BLaER1 treated with 17β-estradiol and CSF1 and Interleukin-3, amounts not matched to agents 10 nM and 100 nM (cell line): ENCODE measurements at regions not wholly inside any gene's neighbourhood (a gene's known extent, or its start where the extent isn't known, plus 50 kb on each side); places are given as distances from the start of the nearest gene placed in this dataset.

Experiments used
- H3K27ac ChIP-seq, 11 experiments: shearing (Covaris generic); formaldehyde crosslinking; 2 replicates each; pipeline ENCODE4 v1.8.1; 2022
- H3K27me3 ChIP-seq, 11 experiments: shearing (Covaris generic); formaldehyde crosslinking; 2 replicates each; pipeline ENCODE4 v1.8.1; 2022
- H3K36me3 ChIP-seq, 11 experiments: shearing (Covaris generic); formaldehyde crosslinking; 2 replicates each; pipeline ENCODE4 v1.8.1; 2022
- H3K4me1 ChIP-seq, 10 experiments: shearing (Covaris generic); formaldehyde crosslinking; 2 replicates each; pipeline ENCODE4 v1.8.1; 2022
- H3K4me2 ChIP-seq, 11 experiments: shearing (Covaris generic); formaldehyde crosslinking; 2 replicates each; pipeline ENCODE4 v1.8.1; 2022
- H3K4me3 ChIP-seq, 10 experiments: shearing (Covaris generic); formaldehyde crosslinking; 2 replicates each; pipeline ENCODE4 v1.8.1; 2022
- H3K9ac ChIP-seq, 11 experiments: shearing (Covaris generic); formaldehyde crosslinking; 2 replicates each; pipeline ENCODE4 v1.8.1; 2022
- H3K9me3 ChIP-seq, 11 experiments: shearing (Covaris generic); formaldehyde crosslinking; replicated peaks in 1 of 11; 2 replicates each; pipeline ENCODE4 v1.8.1; 2022
- H4K20me1 ChIP-seq, 11 experiments: shearing (Covaris generic); formaldehyde crosslinking; 2 replicates each; pipeline ENCODE4 v1.8.1; 2022
- Cebpa-rat ChIP-seq, 11 experiments: shearing (Covaris generic); IDR thresholded peaks; 2 replicates each; pipeline ENCODE4 v1.8.1; 2022

GRCh38 chr16:86942151-86943051 lies 364.1 kb downstream of the FOXL1 start:
- Histone ChIP-seq H3K4me1 (peaks cover 0 to 9% (median 0%) of the 10 kb centered on the region in 10 experiments; a peak in 3 of 20 replicates), H3K27ac (no peak overlapping the region), H3K9me3 (peaks cover 11 to 24% (median 17%) of the 10 kb centered on the region in 11 experiments; a peak in 20 of 22 replicates), H3K4me3 (no peak overlapping the region), H3K36me3 (no peaks in the 10 kb centered on the region), H3K4me2 (peak overlapping the region in 3 of 11 experiments; percentile 2 to 14 (median 6); a peak in 1 of 22 replicates), H4K20me1 (no peaks in the 10 kb centered on the region), H3K9ac (no peak overlapping the region), H3K27me3 (no peaks in the 10 kb centered on the region)
- no peak for TF ChIP-seq Cebpa-rat (IDR thresholded peaks at IDR 0.05)

- H3K36me3 ChIP-seq: no peaks in the 10 kb centered on the region
- TF ChIP-seq Cebpa-rat (IDR thresholded peaks at IDR 0.05): no peak
- no peaks in the 10 kb centered on the region for H4K20me1 ChIP-seq
- H3K9ac ChIP-seq: no peak overlapping the region
- H3K27ac ChIP-seq: no peak overlapping the region
- no peak overlapping the region for H3K4me3 ChIP-seq
- peaks cover 0 to 8% (median 3%) of the 10 kb centered on the region in 11 experiments; a peak in 11 of 22 replicates for H3K9me3 ChIP-seq
- H3K4me1 ChIP-seq: peaks cover 0 to 13% (median 0%) of the 10 kb centered on the region in 10 experiments; a peak in 5 of 20 replicates
- H3K27me3 ChIP-seq: no peaks in the 10 kb centered on the region
- no peak overlapping the region for H3K4me2 ChIP-seq
These were observed 367.0 kb downstream of the FOXL1 start for GRCh38 chr16:86945166-86945900.

- no peak overlapping the region for H3K4me2 ChIP-seq
- H3K9ac ChIP-seq: no peak overlapping the region
- H3K4me1 ChIP-seq: peaks cover 0 to 18% (median 4%) of the 10 kb centered on the region in 10 experiments; a peak in 13 of 20 replicates
- H3K27me3 ChIP-seq: no peaks in the 10 kb centered on the region
- H3K4me3 ChIP-seq: no peak overlapping the region
- no peaks in the 10 kb centered on the region for H3K36me3 ChIP-seq
- no peaks in the 10 kb centered on the region for H4K20me1 ChIP-seq
- no peaks in the 10 kb centered on the region for H3K9me3 ChIP-seq
- TF ChIP-seq Cebpa-rat (IDR thresholded peaks at IDR 0.05): no peak
- H3K27ac ChIP-seq: no peak overlapping the region
These were observed 368.0 kb downstream of the FOXL1 start for GRCh38 chr16:86946396-86946795.

- Histone ChIP-seq H3K4me1 (peaks cover 0 to 20% (median 10%) of the 10 kb centered on the region in 10 experiments; a peak in 17 of 20 replicates), H3K27ac (no peak overlapping the region), H3K9me3 (no peaks in the 10 kb centered on the region), H4K20me1 (no peaks in the 10 kb centered on the region), H3K4me3 (no peak overlapping the region), H3K27me3 (no peaks in the 10 kb centered on the region), H3K9ac (no peak overlapping the region), H3K36me3 (no peaks in the 10 kb centered on the region), H3K4me2 (no peak overlapping the region)
- no peak for TF ChIP-seq Cebpa-rat (IDR thresholded peaks at IDR 0.05)
These were observed 368.6 kb downstream of the FOXL1 start for GRCh38 chr16:86946981-86947380.

DNA sequence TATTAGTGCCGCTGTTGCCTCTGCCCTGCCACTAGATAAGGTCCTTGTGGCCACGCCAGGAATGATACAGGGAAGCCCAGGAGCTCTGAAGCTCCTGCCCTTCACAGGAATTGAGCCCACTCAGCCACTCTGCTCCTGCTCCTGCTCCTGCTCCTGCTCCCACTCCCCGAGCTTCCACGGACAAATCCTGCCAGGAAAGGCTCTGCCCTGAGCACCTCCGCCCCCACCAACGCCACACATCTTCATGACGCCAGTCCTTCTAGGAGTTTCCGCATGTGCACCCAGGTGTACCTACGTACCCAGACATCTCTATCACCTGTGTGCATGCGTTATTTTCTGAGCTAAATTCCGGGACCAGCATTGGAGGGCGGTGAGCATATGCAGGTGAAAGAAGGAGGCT lies 369.1 kb downstream of the C16orf95 start:
- Histone ChIP-seq H3K36me3 (no peaks in the 10 kb centered on the region), H3K27ac (no peak overlapping the region), H3K4me1 (peaks cover 0 to 26% (median 21%) of the 10 kb centered on the region in 10 experiments; a peak in 17 of 20 replicates), H3K4me2 (no peak overlapping the region), H3K9ac (no peak overlapping the region), H3K27me3 (no peaks in the 10 kb centered on the region), H4K20me1 (no peaks in the 10 kb centered on the region), H3K9me3 (no peaks in the 10 kb centered on the region; a peak in 2 of 22 replicates), H3K4me3 (no peak overlapping the region)
- TF ChIP-seq Cebpa-rat (IDR thresholded peaks at IDR 0.05): no peak

GRCh38 chr16:86949116-86949515 lies 368.1 kb downstream of the C16orf95 start:
- no peaks in the 10 kb centered on the region for H3K27me3 ChIP-seq

GRCh38 chr16:86949630-86950029 lies 367.6 kb downstream of the C16orf95 start:
- Histone ChIP-seq H3K27ac (no peak overlapping the region), H3K4me2 (no peak overlapping the region), H3K36me3 (no peaks in the 10 kb centered on the region), H3K4me3 (no peak overlapping the region), H3K9me3 (no peaks in the 10 kb centered on the region; a peak in 2 of 22 replicates), H3K9ac (no peak overlapping the region), H3K4me1 (peaks cover 0 to 42% (median 24%) of the 10 kb centered on the region in 10 experiments; a peak in 17 of 20 replicates), H4K20me1 (no peaks in the 10 kb centered on the region), H3K27me3 (no peaks in the 10 kb centered on the region)
- no peak for TF ChIP-seq Cebpa-rat (IDR thresholded peaks at IDR 0.05)

More at GRCh38 chr16:86949116-86949515, 368.1 kb downstream of the C16orf95 start:
- Histone ChIP-seq H3K9me3 (no peaks in the 10 kb centered on the region; a peak in 2 of 22 replicates), H3K9ac (no peak overlapping the region), H3K27ac (no peak overlapping the region), H3K4me1 (peaks cover 0 to 37% (median 24%) of the 10 kb centered on the region in 10 experiments; a peak in 17 of 20 replicates), H3K36me3 (no peaks in the 10 kb centered on the region), H3K4me3 (no peak overlapping the region), H4K20me1 (no peaks in the 10 kb centered on the region), H3K4me2 (no peak overlapping the region)
- TF ChIP-seq Cebpa-rat (IDR thresholded peaks at IDR 0.05): no peak

DNA sequence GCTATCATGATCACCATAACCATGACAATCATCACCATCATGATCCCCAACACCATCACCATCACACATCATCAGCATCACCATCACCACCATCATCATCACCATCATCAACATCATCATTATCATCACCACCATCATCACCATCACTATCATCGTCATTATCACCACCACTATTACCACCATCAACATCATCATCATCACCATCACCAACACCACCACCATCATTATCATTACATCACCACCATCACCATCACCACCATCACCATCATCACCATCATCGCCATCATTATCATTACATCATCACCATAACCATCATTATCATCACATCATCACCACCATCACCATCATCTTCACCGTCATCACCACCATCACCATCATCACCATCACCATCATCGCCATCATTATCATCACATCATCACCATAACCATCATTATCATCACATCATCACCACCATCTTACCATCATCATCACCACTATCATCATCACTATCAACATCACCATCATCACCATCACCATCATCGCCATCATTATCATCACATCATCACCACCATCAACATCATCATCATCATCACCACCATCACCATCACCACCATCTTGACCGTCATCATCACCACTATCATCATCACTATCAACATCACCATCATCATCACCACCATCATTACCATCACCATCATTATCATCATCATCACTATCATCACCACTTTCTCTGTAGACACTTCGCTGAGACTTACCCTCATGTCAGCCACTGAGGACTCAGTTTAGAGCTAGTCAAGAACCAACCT lies 366.0 kb downstream of the C16orf95 start:
- peaks cover 3 to 56% (median 26%) of the 10 kb centered on the region in 10 experiments for H3K4me1 ChIP-seq
- peak overlapping the region in 9 of 11 experiments; percentile 65 to 87 (median 75); a peak in 18 of 22 replicates for H3K27ac ChIP-seq
- no peak for TF ChIP-seq Cebpa-rat (IDR thresholded peaks at IDR 0.05)
- H3K4me2 ChIP-seq: peak overlapping the region; percentile 27 to 87 (median 74)
- no peak overlapping the region for H3K9ac ChIP-seq
- H4K20me1 ChIP-seq: no peaks in the 10 kb centered on the region
- H3K27me3 ChIP-seq: no peaks in the 10 kb centered on the region
- no peaks in the 10 kb centered on the region; a peak in 3 of 22 replicates for H3K9me3 ChIP-seq
- H3K36me3 ChIP-seq: no peaks in the 10 kb centered on the region
- H3K4me3 ChIP-seq: no peak overlapping the region; a peak in 1 of 20 replicates
